Lower leg skin (tissue), 3 donors: ENCODE measurements at regions not wholly inside any gene's neighbourhood (a gene's known extent, or its start where the extent isn't known, plus 50 kb on each side); places are given as distances from the start of the nearest gene placed in this dataset.

ENCODE experiments used
- POLR2A ChIP-seq, 2 donors: fragments of 450-650 bp; IDR thresholded peaks; one replicate each; pipeline ENCODE4 v1.6.1; 2016 to 2017; ENCODE audit warnings: antibody characterized with exemption in 2 of 2, mild to moderate bottlenecking in 1 of 2, moderate library complexity in 1 of 2
- TF ChIP-seq, protein P1 (sequence below), 3 donors: fragments of 450-650 bp; IDR thresholded peaks; one replicate each; pipeline ENCODE4 v1.5.1; 2016; ENCODE audit warnings: antibody characterized with exemption in 3 of 3, mild to moderate bottlenecking in 3 of 3, moderate library complexity in 2 of 3

DNA sequence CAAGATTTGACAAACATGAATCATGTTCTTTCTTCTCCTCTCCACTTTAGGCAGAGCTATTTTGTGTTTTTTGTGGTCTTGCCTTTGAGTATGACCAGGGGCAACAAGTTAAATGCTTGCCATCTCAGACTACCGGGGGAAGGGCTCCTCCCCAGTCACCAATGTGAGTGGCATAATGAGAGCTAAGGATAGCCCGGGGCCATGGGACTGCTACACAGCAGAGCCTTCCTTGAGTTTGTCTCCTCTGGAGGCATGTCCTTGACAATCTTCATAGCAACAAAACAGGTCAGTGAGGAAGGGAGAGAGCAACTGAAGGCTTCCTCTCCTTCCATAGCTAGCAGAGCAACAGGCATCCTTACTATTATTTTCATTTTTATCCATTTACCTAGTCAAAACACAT is 299.3 kb downstream of the ENC1 start:
- TF ChIP-seq, protein P1, sequence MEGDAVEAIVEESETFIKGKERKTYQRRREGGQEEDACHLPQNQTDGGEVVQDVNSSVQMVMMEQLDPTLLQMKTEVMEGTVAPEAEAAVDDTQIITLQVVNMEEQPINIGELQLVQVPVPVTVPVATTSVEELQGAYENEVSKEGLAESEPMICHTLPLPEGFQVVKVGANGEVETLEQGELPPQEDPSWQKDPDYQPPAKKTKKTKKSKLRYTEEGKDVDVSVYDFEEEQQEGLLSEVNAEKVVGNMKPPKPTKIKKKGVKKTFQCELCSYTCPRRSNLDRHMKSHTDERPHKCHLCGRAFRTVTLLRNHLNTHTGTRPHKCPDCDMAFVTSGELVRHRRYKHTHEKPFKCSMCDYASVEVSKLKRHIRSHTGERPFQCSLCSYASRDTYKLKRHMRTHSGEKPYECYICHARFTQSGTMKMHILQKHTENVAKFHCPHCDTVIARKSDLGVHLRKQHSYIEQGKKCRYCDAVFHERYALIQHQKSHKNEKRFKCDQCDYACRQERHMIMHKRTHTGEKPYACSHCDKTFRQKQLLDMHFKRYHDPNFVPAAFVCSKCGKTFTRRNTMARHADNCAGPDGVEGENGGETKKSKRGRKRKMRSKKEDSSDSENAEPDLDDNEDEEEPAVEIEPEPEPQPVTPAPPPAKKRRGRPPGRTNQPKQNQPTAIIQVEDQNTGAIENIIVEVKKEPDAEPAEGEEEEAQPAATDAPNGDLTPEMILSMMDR (IDR thresholded peaks at IDR 0.05), result no peak
- TF ChIP-seq POLR2A (IDR thresholded peaks at IDR 0.05), result no peak
